ENCODE measurements at regions not wholly inside any gene's neighbourhood (a gene's known extent, or its start where the extent isn't known, plus 50 kb on each side); places are given as distances from the start of the nearest gene placed in this dataset.

DNA sequence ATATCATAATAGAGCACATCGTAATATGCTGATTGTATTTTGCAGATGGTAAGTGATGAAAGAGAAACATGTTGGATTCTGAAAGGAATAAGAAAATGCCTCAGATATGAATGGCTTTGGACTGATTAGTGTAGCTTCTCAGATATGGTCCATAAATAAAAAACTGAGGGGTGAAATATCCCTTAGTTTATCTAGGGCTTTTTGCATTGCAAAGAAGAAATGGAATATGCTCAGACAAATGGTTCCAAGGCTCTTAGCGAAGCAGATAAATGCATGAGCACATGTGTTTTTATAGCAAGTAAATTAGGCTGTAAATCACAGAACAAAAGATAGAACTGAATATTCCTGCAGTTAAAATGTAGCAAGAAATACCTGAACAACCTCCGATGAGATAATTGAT is 820.9 kb upstream of the GRM7 start:
- intact Hi-C loops (cut with micrococcal nuclease; ENCODE audit: unreplicated experiment), result no loop called here
- no TSS peak for BruUV-seq (replicated peaks)
- H2AFZ ChIP-seq, result no peak overlapping the region

GRCh38 chr3:6041894-6042293 is 819.0 kb upstream of the GRM7 start:
- Histone ChIP-seq H3K9me3 (ENCODE audit: insufficient read depth, low read depth) (no peaks in the 10 kb centered on the region), H3F3A (ENCODE audit: insufficient read depth, low read depth) (no peaks in the 10 kb centered on the region), H3K4me2 (no peak overlapping the region), H3K27ac (no peak overlapping the region), H3K27me3 (ENCODE audit: insufficient read depth, low read depth) (no peaks in the 10 kb centered on the region), H3K79me2 (ENCODE audit: low read depth) (no peaks in the 10 kb centered on the region), H3K9me2 (ENCODE audit: insufficient read depth) (no peaks in the 10 kb centered on the region), H4K20me1 (ENCODE audit: insufficient read depth) (no peaks in the 10 kb centered on the region), H2AFZ (no peak overlapping the region), H3K36me3 (ENCODE audit: low read depth) (no peaks in the 10 kb centered on the region), H3K4me1 (replicated peaks; ENCODE audit: insufficient read depth) (no peaks in the 10 kb centered on the region), H3K4me3 (no peak overlapping the region)
- BruUV-seq (replicated peaks), result no TSS peak
- TF ChIP-seq EZH2 (IDR thresholded peaks at IDR 0.05; ENCODE audit: low read depth) (no peak), CTCF (conservative IDR thresholded peaks at IDR 0.05) (no peak)
- no peak for DNase-seq
- ChIA-PET CTCF (no interaction called here), POLR2A (ENCODE audit: unreplicated experiment) (no interaction called here)
- intact Hi-C loops (cut with micrococcal nuclease; ENCODE audit: unreplicated experiment), result no loop called here

More for the DNA sequence above, 820.9 kb upstream of the GRM7 start:
- no peak overlapping the region for H3K4me3 ChIP-seq
- H3K9me2 ChIP-seq (ENCODE audit: insufficient read depth), result no peaks in the 10 kb centered on the region
- H3K4me1 ChIP-seq (replicated peaks; ENCODE audit: insufficient read depth), result no peaks in the 10 kb centered on the region
- TF ChIP-seq CTCF (conservative IDR thresholded peaks at IDR 0.05) (no peak), EZH2 (IDR thresholded peaks at IDR 0.05; ENCODE audit: low read depth) (no peak)
- H3K27ac ChIP-seq, result no peak overlapping the region
- ChIA-PET POLR2A (ENCODE audit: unreplicated experiment) (interaction anchor here (0.6 kb wide), 1 partner anchor 57 kb away, joined by 3 read pairs; no protein-coding TSS in a partner anchor), CTCF (no interaction called here)
- H3K9me3 ChIP-seq (ENCODE audit: insufficient read depth, low read depth), result no peaks in the 10 kb centered on the region
- H3K36me3 ChIP-seq (ENCODE audit: low read depth), result no peaks in the 10 kb centered on the region
- no peak for DNase-seq
- H4K20me1 ChIP-seq (ENCODE audit: insufficient read depth), result no peaks in the 10 kb centered on the region
- H3K79me2 ChIP-seq (ENCODE audit: low read depth), result no peaks in the 10 kb centered on the region
- H3K4me2 ChIP-seq, result no peak overlapping the region
- no peaks in the 10 kb centered on the region for H3K27me3 ChIP-seq (ENCODE audit: insufficient read depth, low read depth)
- H3F3A ChIP-seq (ENCODE audit: insufficient read depth, low read depth), result no peaks in the 10 kb centered on the region

DNA sequence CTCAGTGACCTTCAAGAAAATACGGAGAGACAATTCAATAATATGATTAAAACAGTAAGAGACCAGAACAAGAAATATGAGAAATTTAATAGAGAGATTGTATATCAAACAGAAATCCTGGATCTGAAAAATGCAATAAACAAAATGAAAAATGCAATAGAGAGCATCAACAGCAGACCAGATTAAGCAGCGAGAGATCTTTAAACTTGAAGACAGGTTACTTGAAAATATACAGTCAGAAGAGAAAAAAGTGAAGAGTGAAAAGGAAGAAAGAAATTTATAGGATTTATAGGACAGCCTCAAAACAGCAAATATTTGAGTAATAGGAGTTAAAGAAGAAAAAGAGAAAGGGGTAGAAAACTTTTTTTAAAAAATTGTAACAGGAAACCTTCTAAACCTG is 813.9 kb upstream of the GRM7 start:
- no peaks in the 10 kb centered on the region for H3K4me1 ChIP-seq (replicated peaks; ENCODE audit: insufficient read depth)
- H3K9me2 ChIP-seq (ENCODE audit: insufficient read depth), result no peaks in the 10 kb centered on the region
- H3F3A ChIP-seq (ENCODE audit: insufficient read depth, low read depth), result no peaks in the 10 kb centered on the region
- H3K4me3 ChIP-seq, result no peak overlapping the region
- intact Hi-C loops (cut with micrococcal nuclease; ENCODE audit: unreplicated experiment), result no loop called here
- H4K20me1 ChIP-seq (ENCODE audit: insufficient read depth), result no peaks in the 10 kb centered on the region
- TF ChIP-seq EZH2 (IDR thresholded peaks at IDR 0.05; ENCODE audit: low read depth), result no peak
- no peak for TF ChIP-seq CTCF (conservative IDR thresholded peaks at IDR 0.05)
- H3K27ac ChIP-seq, result no peak overlapping the region
- ChIA-PET CTCF (no interaction called here), POLR2A (ENCODE audit: unreplicated experiment) (no interaction called here)
- H3K36me3 ChIP-seq (ENCODE audit: low read depth), result no peaks in the 10 kb centered on the region
- no peaks in the 10 kb centered on the region for H3K27me3 ChIP-seq (ENCODE audit: insufficient read depth, low read depth)
- BruUV-seq (replicated peaks), result no TSS peak
- no peak overlapping the region for H2AFZ ChIP-seq
- H3K9me3 ChIP-seq (ENCODE audit: insufficient read depth, low read depth), result 0 out of 2 replicates have a peak, but pooled peaks cover 5% of the 10 kb centered on the region
- no peaks in the 10 kb centered on the region for H3K79me2 ChIP-seq (ENCODE audit: low read depth)
- no peak for DNase-seq
- H3K4me2 ChIP-seq, result no peak overlapping the region
